Loucy (cell line): ENCODE measurements at regions not wholly inside any gene's neighbourhood (a gene's known extent, or its start where the extent isn't known, plus 50 kb on each side); places are given as distances from the start of the nearest gene placed in this dataset.
"Not testable (repeated sequence)": the region's sequence is repeated elsewhere in the genome, so short reads cannot be mapped to it uniquely, and the experiment has no call there.

Experiments used
- CTCF ChIP-seq: fragments of 200-600 bp; sonication (generic); conservative IDR thresholded peaks from 2 replicates; pipeline ENCODE4 v1.5.1; 2014; ENCODE audit warnings: mild to moderate bottlenecking, antibody characterized with exemption, low read length
- EZH2phosphoT487 ChIP-seq: fragments of 200-600 bp; IDR thresholded peaks from 2 replicates; pipeline ENCODE4 v1.6.1; 2018; ENCODE audit warnings: antibody characterized with exemption, mild to moderate bottlenecking, moderate library complexity, borderline replicate concordance

- not testable (repeated sequence) for TF ChIP-seq CTCF, EZH2phosphoT487
Measured at GRCh38 chr7:76148947-76149346, 52.7 kb upstream of the SRRM3 start.
